Superior temporal gyrus (tissue), 1 donor: ENCODE measurements at regions not wholly inside any gene's neighbourhood (a gene's known extent, or its start where the extent isn't known, plus 50 kb on each side); places are given as distances from the start of the nearest gene placed in this dataset.

Experiments used
- DNase-seq: peaks from one replicate; pipeline ENCODE4 v3.0.0-alpha.2; 2016; ENCODE audit errors: extremely low spot score

DNA sequence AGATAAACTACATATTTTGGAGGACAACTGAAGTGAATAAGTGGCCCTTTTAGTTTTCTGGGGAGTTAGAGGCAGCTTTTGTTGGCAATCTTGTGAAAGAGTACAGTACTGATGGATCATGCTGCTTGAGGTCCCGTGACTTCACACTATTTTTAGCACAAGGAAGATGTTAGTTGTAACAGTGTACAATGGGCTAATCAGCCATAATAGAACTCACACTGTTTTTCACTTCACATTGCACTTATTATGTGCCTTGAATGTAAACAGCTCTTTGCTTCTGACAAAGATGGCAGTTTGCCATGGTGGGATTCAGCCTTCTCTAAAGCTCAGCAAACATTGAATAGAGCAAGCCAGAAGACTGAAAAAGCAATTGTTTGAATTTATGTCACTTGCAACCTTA, 176.7 kb upstream of the ZNF608 start:
- peak; percentile 98 for DNase-seq

- no peak for DNase-seq
Measured at GRCh38 chr5:124924729-124925128, 178.3 kb upstream of the ZNF608 start.

DNA sequence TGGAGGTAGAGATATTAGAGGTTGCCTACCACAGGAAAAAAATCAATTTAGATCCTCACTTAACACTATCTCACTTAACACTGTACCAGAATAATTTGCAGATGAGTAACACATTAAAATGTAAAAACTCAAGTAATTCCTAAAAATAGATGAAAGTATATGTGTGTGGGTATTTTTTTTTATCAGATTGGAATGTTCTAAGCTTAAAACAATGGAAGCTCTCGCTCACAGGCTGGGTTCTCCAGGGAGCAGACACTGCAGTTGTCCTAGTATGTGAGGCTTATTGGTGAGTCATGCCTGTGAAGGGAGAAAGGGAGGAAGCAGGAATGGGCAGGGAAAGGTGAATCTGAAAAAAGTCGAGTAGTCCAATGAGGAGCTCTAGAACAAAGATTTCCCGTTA, 181.3 kb upstream of the ZNF608 start:
- no peak for DNase-seq

- no peak for DNase-seq
Measured at GRCh38 chr5:124929000-124929399, 182.6 kb upstream of the ZNF608 start.

DNA sequence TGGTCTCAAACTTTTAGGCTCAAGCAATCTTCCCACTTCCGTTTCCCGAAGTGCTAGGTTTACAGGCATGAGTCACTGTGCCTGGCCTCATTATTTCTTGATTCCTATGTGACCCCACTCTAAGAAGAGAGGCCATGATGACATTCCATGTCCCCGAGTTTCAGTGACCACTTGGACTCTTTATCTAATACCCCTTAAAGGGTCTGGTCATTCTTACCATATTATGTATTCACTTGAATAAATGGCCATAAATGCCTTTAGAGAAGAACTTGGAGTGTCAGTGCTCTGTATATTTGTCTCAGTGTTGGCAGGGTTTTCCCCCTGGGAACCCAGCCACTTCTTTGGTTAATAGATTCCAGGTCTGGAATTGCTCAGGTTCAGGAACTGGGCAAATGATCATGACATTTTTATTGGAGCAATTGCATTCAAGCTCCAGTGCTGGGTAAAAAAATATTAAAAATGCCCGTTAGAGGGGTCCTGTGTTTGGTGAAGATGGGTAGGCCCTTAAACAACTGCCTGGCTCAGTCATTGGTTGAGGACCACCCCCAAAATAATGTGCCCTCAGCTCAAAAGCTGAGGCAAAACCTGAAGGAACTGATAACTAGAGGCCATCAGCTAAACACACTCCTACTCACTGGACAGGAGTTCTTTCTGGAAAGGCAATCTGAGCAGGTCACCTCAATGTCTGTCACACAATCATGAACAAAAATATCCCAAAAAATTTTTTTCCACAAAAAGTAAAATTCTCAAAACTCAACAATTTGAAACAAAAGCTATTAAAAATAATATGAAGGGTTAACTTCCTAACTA, 186.6 kb upstream of the ZNF608 start:
- no peak for DNase-seq

- no peak for DNase-seq
Measured at GRCh38 chr5:124935065-124935464, 188.6 kb upstream of the ZNF608 start.

GRCh38 chr5:124936626-124936933, 190.1 kb upstream of the ZNF608 start:
- DNase-seq = no peak

DNA sequence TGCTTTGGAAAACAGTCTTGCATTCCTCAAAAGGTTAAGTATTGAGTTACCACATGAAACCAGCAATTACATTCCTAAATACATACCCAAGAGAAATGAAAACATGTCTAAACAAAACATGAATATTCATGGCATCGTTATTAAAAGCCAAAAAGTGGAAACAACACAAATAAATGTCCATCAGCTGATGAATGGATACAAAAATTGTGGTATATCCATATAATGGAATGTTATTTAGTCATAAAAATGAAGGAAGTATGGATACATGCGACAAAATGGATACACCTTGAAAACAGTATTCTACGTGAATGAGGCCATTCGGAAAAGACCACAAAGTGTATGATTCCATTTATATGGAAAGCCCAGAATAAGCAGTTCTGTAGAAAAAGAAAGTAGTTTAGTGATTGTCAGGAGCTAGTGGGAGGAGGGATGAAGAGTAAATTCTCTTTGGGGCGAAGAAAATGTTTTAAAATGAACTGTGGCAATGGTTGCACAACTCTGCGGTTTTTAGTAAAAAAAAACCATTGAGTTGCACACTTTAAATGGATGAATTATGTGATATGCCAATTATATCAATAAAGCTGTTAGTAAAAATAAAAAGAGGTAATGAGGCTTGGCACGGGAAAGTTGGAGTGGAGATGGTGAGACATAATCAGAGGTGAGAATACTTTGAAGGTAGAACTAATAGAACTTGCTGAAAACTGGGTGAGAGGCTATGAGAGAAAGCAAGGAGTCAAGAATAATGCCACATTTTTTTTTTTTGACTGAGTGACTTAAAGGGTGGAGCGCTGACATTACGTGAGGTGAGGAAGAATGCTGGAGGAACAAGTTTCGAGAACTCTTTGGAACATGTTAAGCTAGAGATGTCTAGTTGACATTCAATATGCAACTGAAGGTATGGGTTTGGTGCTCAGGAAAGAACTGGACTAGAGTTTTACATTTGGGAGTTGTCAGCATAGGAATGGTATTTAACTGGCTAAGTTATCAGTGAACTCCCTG, 194.9 kb upstream of the ZNF608 start:
- DNase-seq = no peak

GRCh38 chr5:124948062-124948753, 201.8 kb upstream of the ZNF608 start:
- no peak for DNase-seq

DNA sequence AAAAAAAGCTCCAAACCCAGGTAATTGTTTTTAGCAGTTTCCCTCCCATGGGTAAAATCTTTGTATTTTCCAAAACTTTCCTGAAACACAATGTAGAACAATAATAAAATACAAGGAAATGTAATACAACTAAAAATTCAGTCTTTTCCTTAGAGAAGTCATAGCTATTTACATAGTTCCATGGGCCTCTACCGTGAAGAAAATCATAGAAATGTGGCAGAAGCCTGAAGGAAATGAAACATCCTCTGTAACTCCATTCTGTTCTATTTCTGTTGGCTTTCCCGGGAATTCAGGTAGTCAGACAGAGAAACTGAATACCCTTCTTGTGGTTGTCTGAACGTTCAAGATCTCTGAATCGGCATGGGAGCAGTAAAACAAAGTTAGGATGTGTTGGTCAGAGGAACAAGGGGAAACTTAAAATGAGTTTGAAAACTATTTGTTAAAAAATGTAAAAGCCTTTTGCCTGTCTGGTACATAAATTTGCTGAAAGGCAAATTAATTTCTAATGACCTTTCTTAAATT, 202.4 kb upstream of the ZNF608 start:
- DNase-seq = no peak

GRCh38 chr5:124949862-124950261, 203.4 kb upstream of the ZNF608 start:
- DNase-seq = no peak

- DNase-seq = no peak
Measured at GRCh38 chr5:124951105-124951504, 204.7 kb upstream of the ZNF608 start.

DNA sequence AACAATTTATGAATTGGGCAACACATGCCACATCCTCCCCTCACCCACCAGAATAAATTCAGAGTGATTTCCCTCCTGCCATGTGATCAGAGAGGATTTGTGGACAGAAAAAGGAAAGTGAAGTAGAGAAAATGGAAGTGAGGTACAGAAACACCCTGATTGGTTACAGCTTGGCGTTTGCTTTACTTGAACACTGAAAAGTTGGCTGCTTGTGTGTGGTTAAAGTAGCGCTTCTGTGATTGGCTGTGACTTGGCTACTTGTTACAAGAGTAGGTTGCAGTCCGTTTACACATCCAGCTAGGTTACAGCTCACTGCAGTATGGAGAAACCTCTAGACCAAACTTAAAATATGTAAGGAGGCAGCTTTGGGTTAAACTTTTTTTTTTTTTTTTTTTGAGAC, 205.2 kb upstream of the ZNF608 start:
- DNase-seq = no peak

GRCh38 chr5:124952079-124952478, 205.6 kb upstream of the ZNF608 start:
- no peak for DNase-seq

GRCh38 chr5:124952566-124952965, 206.1 kb upstream of the ZNF608 start:
- no peak for DNase-seq

DNA sequence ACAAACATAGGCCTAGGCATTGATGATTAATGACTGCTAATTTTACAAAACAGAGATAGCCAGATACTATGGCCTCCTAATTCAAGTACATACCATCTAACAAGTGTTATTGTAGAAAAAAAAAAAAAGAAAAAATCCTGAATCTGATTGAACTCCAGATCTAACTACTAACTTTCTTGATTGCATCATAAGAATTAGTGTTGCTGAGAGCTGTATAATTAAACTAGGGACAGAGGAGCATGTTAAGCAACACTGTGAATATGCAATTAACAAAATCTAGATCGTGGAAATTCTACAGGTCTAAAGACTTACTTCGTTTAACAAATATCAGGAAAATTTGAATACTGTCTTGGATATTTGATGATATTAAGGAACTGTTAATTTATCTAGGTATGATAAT, 208.3 kb upstream of the ZNF608 start:
- no peak for DNase-seq

GRCh38 chr5:124956471-124957029, 210.1 kb upstream of the ZNF608 start:
- DNase-seq = peak; percentile 49

DNA sequence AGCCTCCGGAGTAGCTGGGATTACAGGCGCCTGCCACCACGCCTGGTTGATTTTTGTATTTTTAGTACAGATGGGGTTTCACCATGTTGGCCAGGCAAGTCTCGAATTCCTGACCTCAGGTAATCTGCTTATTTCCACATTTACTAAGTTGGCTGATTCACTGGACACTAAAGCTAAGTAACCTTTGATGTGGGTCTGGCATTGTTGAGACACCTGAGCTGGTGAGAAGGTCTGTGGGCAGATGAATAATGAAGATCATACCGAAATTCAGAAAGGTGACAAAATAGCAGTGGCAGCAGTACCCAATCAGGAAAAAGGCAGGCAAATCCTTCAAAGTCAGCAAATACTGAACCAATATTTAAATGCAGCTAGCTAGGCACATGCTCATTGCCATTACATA, 210.6 kb upstream of the ZNF608 start:
- DNase-seq = no peak

DNA sequence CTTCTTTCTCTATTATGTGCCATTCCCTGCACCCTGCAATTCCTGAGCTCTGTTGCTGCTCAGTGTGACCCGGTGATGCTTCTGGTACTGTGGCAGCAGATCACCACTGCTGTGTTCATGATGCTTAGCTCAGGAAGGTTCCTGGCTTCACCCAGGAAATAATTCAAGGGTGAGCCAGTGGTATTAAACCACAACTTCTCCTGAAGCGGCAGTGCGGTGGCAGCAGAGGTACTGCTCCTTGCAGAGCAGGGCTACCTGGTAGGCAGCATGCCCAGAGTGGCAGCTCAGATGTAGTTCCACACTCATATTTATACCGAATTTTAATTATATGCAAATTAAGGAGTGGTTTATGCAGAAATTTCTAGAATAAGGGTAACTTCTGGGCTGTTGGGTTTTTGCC, 213.8 kb upstream of the ZNF608 start:
- DNase-seq = no peak

DNA sequence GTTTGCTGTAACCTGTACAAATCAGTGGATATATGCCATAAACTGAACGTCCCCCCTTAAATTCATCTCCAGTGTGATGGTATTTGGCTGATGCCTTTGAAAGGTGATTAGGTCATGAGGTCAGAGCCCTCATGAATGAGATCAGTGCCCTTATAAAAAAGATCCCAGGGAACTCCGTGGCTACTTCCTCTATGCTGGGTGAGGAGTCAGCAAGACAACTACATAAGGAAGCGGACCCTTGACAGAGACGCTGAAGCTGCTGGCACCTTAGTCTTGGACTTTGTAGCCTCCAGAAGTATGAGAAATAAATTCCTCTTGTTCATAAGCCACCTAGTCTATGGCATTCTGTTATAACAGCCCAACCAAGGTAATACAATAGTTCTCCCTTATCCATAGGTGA, 215.1 kb upstream of the ZNF608 start:
- DNase-seq = no peak

DNA sequence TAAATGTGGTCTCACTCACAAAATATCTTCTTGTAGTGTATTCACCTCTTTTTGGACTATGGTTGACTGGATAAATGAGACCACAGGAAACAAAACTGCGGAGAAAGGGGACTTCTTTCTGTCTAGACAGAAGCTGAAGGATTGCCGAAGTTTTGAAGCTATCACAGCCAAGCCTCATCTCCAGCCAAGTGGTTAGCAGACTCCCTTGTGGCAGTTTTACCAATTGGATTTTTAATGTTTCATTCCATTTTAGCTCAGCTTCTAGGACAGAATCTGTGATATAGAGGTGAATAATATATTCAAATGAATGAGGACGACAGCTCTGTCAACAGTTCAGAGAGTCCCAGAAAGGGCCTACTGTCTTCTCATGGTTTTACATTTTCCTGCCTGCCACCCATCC, 215.7 kb upstream of the ZNF608 start:
- no peak for DNase-seq

- no peak for DNase-seq
Measured at GRCh38 chr5:124962735-124963134, 216.3 kb upstream of the ZNF608 start.
